PC-9 (cell line): ENCODE measurements at regions not wholly inside any gene's neighbourhood (a gene's known extent, or its start where the extent isn't known, plus 50 kb on each side); places are given as distances from the start of the nearest gene placed in this dataset.

ENCODE experiments used
- BruUV-seq: library from RNA; stranded (reverse); fragments of 400-500 nt; replicated peaks from 2 replicates; lab custom pipeline; 2021; lab: Mats Ljungman, UMichigan
- CTCF ChIA-PET: fragments of 300-600 bp; sonication (Branson Sonifier 250); formaldehyde crosslinking; loops from one replicate; lab custom pipeline; 2022; ENCODE audit warnings: antibody characterized with exemption; lab: Charles Lee
- POLR2A ChIA-PET: fragments of 300-600 bp; sonication (Branson Sonifier 250); formaldehyde crosslinking; loops from one replicate; lab custom pipeline; 2022; ENCODE audit warnings: antibody characterized with exemption; ENCODE audit not compliant: unreplicated experiment; lab: Charles Lee
- DNase-seq, 2 experiments: peaks; one replicate each; pipeline versions ENCODE4 v3.0.0 to v3.0.0-alpha.2; 2015 to 2022; ENCODE audit warnings: mixed read lengths in 1 of 2
- H2AFZ ChIP-seq: fragments of 200-600 bp; sonication (generic); 2 replicates; pipeline ENCODE4 v1.8.1; 2017; ENCODE audit warnings: antibody characterized with exemption
- H3F3A ChIP-seq: fragments of 200-600 bp; sonication (generic); 2 replicates; pipeline ENCODE4 v1.8.1; 2017; ENCODE audit warnings: antibody characterized with exemption, mild to moderate bottlenecking, low read depth; ENCODE audit not compliant: insufficient read depth
- H3K27ac ChIP-seq: fragments of 200-600 bp; sonication (generic); 2 replicates; pipeline ENCODE4 v1.6.1; 2016; ENCODE audit warnings: mixed run types
- H3K27me3 ChIP-seq: fragments of 200-600 bp; sonication (generic); 2 replicates; pipeline ENCODE4 v1.6.1; 2016; ENCODE audit warnings: low read depth, mixed run types; ENCODE audit not compliant: insufficient read depth
- H3K36me3 ChIP-seq: fragments of 200-600 bp; sonication (generic); 2 replicates; pipeline ENCODE4 v1.6.1; 2016; ENCODE audit warnings: low read depth, mixed run types
- H3K4me1 ChIP-seq: fragments of 200-600 bp; sonication (generic); replicated peaks from 2 replicates; pipeline ENCODE4 v1.6.1; 2016; ENCODE audit warnings: mixed run types; ENCODE audit not compliant: insufficient read depth
- H3K4me2 ChIP-seq: fragments of 200-600 bp; sonication (generic); 2 replicates; pipeline ENCODE4 v1.6.1; 2017; ENCODE audit warnings: mixed run types
- H3K4me3 ChIP-seq: fragments of 200-600 bp; sonication (generic); 2 replicates; pipeline ENCODE4 v1.6.1; 2016; ENCODE audit warnings: mixed run types
- H3K79me2 ChIP-seq: fragments of 200-600 bp; sonication (generic); 2 replicates; pipeline ENCODE4 v1.6.1; 2017; ENCODE audit warnings: low read depth, mixed run types
- H3K9me2 ChIP-seq: fragments of 200-600 bp; sonication (generic); 2 replicates; pipeline ENCODE4 v1.8.1; 2017; ENCODE audit warnings: mild to moderate bottlenecking; ENCODE audit not compliant: insufficient read depth
- H3K9me3 ChIP-seq: fragments of 200-600 bp; sonication (generic); 2 replicates; pipeline ENCODE4 v1.8.1; 2016; ENCODE audit warnings: low read depth; ENCODE audit not compliant: insufficient read depth
- H4K20me1 ChIP-seq: fragments of 200-600 bp; sonication (generic); 2 replicates; pipeline ENCODE4 v1.8.1; 2017; ENCODE audit not compliant: insufficient read depth
- CTCF ChIP-seq: fragments of 200-600 bp; sonication (generic); conservative IDR thresholded peaks from 2 replicates; pipeline ENCODE4 v1.6.1; 2017; ENCODE audit warnings: mixed run types, antibody characterized with exemption, mild to moderate bottlenecking, moderate library complexity
- EZH2 ChIP-seq: fragments of 200-600 bp; sonication (generic); IDR thresholded peaks from 2 replicates; pipeline ENCODE4 v1.8.0; 2017; ENCODE audit warnings: antibody characterized with exemption, low read depth
- intact Hi-C: fragments of 100-400 bp; cut with micrococcal nuclease; formaldehyde crosslinking; loops from one replicate; pipeline ENCODE4 v1.10.0; 2022; ENCODE audit not compliant: unreplicated experiment

GRCh38 chr3:15151166-15151565 lies 52.2 kb upstream of the RBSN start:
- CTCF ChIA-PET: no interaction called here

GRCh38 chr3:15152184-15152583 lies 53.2 kb upstream of the RBSN start:
- POLR2A ChIA-PET: no interaction called here
- intact Hi-C loops: no loop called here
- TF ChIP-seq EZH2 (no peak), CTCF (no peak)
- Histone ChIP-seq H2AFZ (0 out of 2 replicates have a peak overlapping the region, but pooled peaks have one; percentile 0), H3F3A (no peaks in the 10 kb centered on the region; the same call in 1 of the 2 replicates), H3K27ac (no peak overlapping the region), H3K4me2 (no peak overlapping the region), H3K9me3 (no peaks in the 10 kb centered on the region), H4K20me1 (no peaks in the 10 kb centered on the region), H3K36me3 (no peaks in the 10 kb centered on the region), H3K4me3 (no peak overlapping the region), H3K79me2 (no peaks in the 10 kb centered on the region), H3K9me2 (no peaks in the 10 kb centered on the region), H3K27me3 (peaks cover 58% of the 10 kb centered on the region), H3K4me1 (no peaks in the 10 kb centered on the region)
- DNase-seq: no peak
- BruUV-seq: no TSS peak
- CTCF ChIA-PET: no interaction called here

More at GRCh38 chr3:15151166-15151565, 52.2 kb upstream of the RBSN start:
- Histone ChIP-seq H3K4me1 (no peaks in the 10 kb centered on the region), H3K4me2 (no peak overlapping the region), H2AFZ (no peak overlapping the region), H3K36me3 (no peaks in the 10 kb centered on the region), H3K9me2 (no peaks in the 10 kb centered on the region), H3K9me3 (no peaks in the 10 kb centered on the region), H3F3A (no peaks in the 10 kb centered on the region; the same call in 1 of the 2 replicates), H3K4me3 (no peak overlapping the region), H4K20me1 (no peaks in the 10 kb centered on the region), H3K27ac (no peak overlapping the region), H3K79me2 (no peaks in the 10 kb centered on the region), H3K27me3 (peaks cover 58% of the 10 kb centered on the region)
- intact Hi-C loops: no loop called here
- POLR2A ChIA-PET: no interaction called here
- no peak for TF ChIP-seq EZH2
- no peak for TF ChIP-seq CTCF
- no TSS peak for BruUV-seq
- DNase-seq: no peak

GRCh38 chr3:15153103-15153502 lies 52.9 kb upstream of the CAPN7 start:
- Histone ChIP-seq H2AFZ (no peak overlapping the region), H3K27me3 (peaks cover 62% of the 10 kb centered on the region), H3F3A (no peaks in the 10 kb centered on the region; the same call in 1 of the 2 replicates), H3K9me2 (no peaks in the 10 kb centered on the region), H3K4me2 (no peak overlapping the region), H3K27ac (no peak overlapping the region), H3K79me2 (no peaks in the 10 kb centered on the region), H3K4me1 (no peaks in the 10 kb centered on the region), H3K36me3 (no peaks in the 10 kb centered on the region), H3K4me3 (no peak overlapping the region), H4K20me1 (no peaks in the 10 kb centered on the region), H3K9me3 (0 out of 2 replicates have a peak, but pooled peaks cover 5% of the 10 kb centered on the region)
- POLR2A ChIA-PET: no interaction called here
- intact Hi-C loops: no loop called here
- CTCF ChIA-PET: no interaction called here
- no TSS peak for BruUV-seq
- no peak for DNase-seq
- TF ChIP-seq CTCF (no peak), EZH2 (no peak)
